GM18868 (cell line): ENCODE measurements at regions not wholly inside any gene's neighbourhood (a gene's known extent, or its start where the extent isn't known, plus 50 kb on each side); places are given as distances from the start of the nearest gene placed in this dataset.
"Not testable (repeated sequence)": the region's sequence is repeated elsewhere in the genome, so short reads cannot be mapped to it uniquely, and the experiment has no call there.

Experiments used
- ATAC-seq: cut with Tn5 transposase; IDR thresholded peaks from one replicate; pipeline ENCODE4 v1.9.1; 2021; ENCODE audit warnings: mild to moderate bottlenecking, moderate library complexity; ENCODE audit not compliant: unreplicated experiment

GRCh38 chr15:96121086-96121920 is 209.2 kb upstream of the NR2F2 start:
- no peak for ATAC-seq

- no peak for ATAC-seq
Observed at GRCh38 chr15:96122077-96123027, 208.1 kb upstream of the NR2F2 start.

- no peak for ATAC-seq
Observed at GRCh38 chr15:96123028-96123400, 207.5 kb upstream of the NR2F2 start.

GRCh38 chr15:96123630-96124187 is 206.8 kb upstream of the NR2F2 start:
- ATAC-seq = peak; percentile 43

GRCh38 chr15:96124436-96124835 is 206.1 kb upstream of the NR2F2 start:
- ATAC-seq = no peak

GRCh38 chr15:96125721-96126415 is 204.6 kb upstream of the NR2F2 start:
- no peak for ATAC-seq

- no peak for ATAC-seq
Observed at GRCh38 chr15:96126859-96127258, 203.6 kb upstream of the NR2F2 start.

GRCh38 chr15:96130734-96131133 is 199.8 kb upstream of the NR2F2 start:
- no peak for ATAC-seq

- ATAC-seq = peak; percentile 67
Observed at GRCh38 chr15:96132126-96132525, 198.4 kb upstream of the NR2F2 start.

- no peak for ATAC-seq
Observed at GRCh38 chr15:96135166-96136093, 195.1 kb upstream of the NR2F2 start.

- ATAC-seq = no peak
Observed at GRCh38 chr15:96138985-96139384, 191.5 kb upstream of the NR2F2 start.

- no peak for ATAC-seq
Observed at GRCh38 chr15:96142498-96142897, 188.0 kb upstream of the NR2F2 start.

- no peak for ATAC-seq
Observed at GRCh38 chr15:96144734-96145133, 185.8 kb upstream of the NR2F2 start.

GRCh38 chr15:96146726-96147125 is 183.8 kb upstream of the NR2F2 start:
- ATAC-seq = no peak

- ATAC-seq = no peak
Observed at GRCh38 chr15:96147267-96147666, 183.2 kb upstream of the NR2F2 start.

- ATAC-seq = no peak
Observed at GRCh38 chr15:96150254-96150653, 180.2 kb upstream of the NR2F2 start.

- not testable (repeated sequence) for ATAC-seq
Observed at GRCh38 chr15:96151749-96152148, 178.8 kb upstream of the NR2F2 start.

GRCh38 chr15:96153929-96154328 is 176.6 kb upstream of the NR2F2 start:
- ATAC-seq = no peak

- no peak for ATAC-seq
Observed at GRCh38 chr15:96158938-96159337, 171.6 kb upstream of the NR2F2 start.

GRCh38 chr15:96160269-96160668 is 170.2 kb upstream of the NR2F2 start:
- ATAC-seq = no peak
